ENCODE measurements at regions not wholly inside any gene's neighbourhood (a gene's known extent, or its start where the extent isn't known, plus 50 kb on each side); places are given as distances from the start of the nearest gene placed in this dataset.

GRCh38 chr22:48208894-48209293, 1446.4 kb downstream of the TBC1D22A start:
- H3K9me2 ChIP-seq (replicated peaks; ENCODE audit: low read depth, low read length), result no peaks in the 10 kb centered on the region
- H3K27me3 ChIP-seq (ENCODE audit: insufficient read depth, low read length, poor library complexity, severe bottlenecking), result no peaks in the 10 kb centered on the region
- H3K9ac ChIP-seq (ENCODE audit: low read depth, low read length, poor library complexity, severe bottlenecking), result no peak overlapping the region
- no peak overlapping the region for H3K4me3 ChIP-seq (ENCODE audit: low read length, poor library complexity, severe bottlenecking)
- TF ChIP-seq CTCF (conservative IDR thresholded peaks at IDR 0.05; ENCODE audit: low read length) (no peak), EZH2phosphoT487 (IDR thresholded peaks at IDR 0.05; ENCODE audit: borderline replicate concordance) (no peak)
- no peaks in the 10 kb centered on the region for H4K20me1 ChIP-seq (ENCODE audit: insufficient read depth, low read length, poor library complexity, severe bottlenecking)
- no peaks in the 10 kb centered on the region for H3K4me1 ChIP-seq (ENCODE audit: insufficient read depth, low read length, poor library complexity, severe bottlenecking)
- H3K4me2 ChIP-seq (ENCODE audit: low read depth, low read length, poor library complexity, severe bottlenecking), result no peak overlapping the region
- H3F3A ChIP-seq (ENCODE audit: low read depth), result no peaks in the 10 kb centered on the region
- H3K79me2 ChIP-seq (ENCODE audit: insufficient read depth, low read length), result no peaks in the 10 kb centered on the region
- H3K9me3 ChIP-seq (ENCODE audit: insufficient read depth, low read depth, low read length), result peaks cover 5% of the 10 kb centered on the region; the same call in 1 of the 2 replicates
- no peaks in the 10 kb centered on the region for H3K36me3 ChIP-seq (ENCODE audit: insufficient read depth, low read length)
- no peak overlapping the region for H2AFZ ChIP-seq (ENCODE audit: low read length)

- no peak overlapping the region for H2AFZ ChIP-seq (ENCODE audit: low read length)
- no peaks in the 10 kb centered on the region for H3K27me3 ChIP-seq (ENCODE audit: insufficient read depth, low read length, poor library complexity, severe bottlenecking)
- no peak overlapping the region for H3K4me3 ChIP-seq (ENCODE audit: low read length, poor library complexity, severe bottlenecking)
- no peak overlapping the region for H3K4me2 ChIP-seq (ENCODE audit: low read depth, low read length, poor library complexity, severe bottlenecking)
- no peaks in the 10 kb centered on the region for H3K9me2 ChIP-seq (replicated peaks; ENCODE audit: low read depth, low read length)
- no peak overlapping the region for H3K9ac ChIP-seq (ENCODE audit: low read depth, low read length, poor library complexity, severe bottlenecking)
- H3K79me2 ChIP-seq (ENCODE audit: insufficient read depth, low read length), result no peaks in the 10 kb centered on the region
- H3K36me3 ChIP-seq (ENCODE audit: insufficient read depth, low read length), result no peaks in the 10 kb centered on the region
- TF ChIP-seq EZH2phosphoT487 (IDR thresholded peaks at IDR 0.05; ENCODE audit: borderline replicate concordance) (no peak), CTCF (conservative IDR thresholded peaks at IDR 0.05; ENCODE audit: low read length) (no peak)
- no peaks in the 10 kb centered on the region for H4K20me1 ChIP-seq (ENCODE audit: insufficient read depth, low read length, poor library complexity, severe bottlenecking)
- no peaks in the 10 kb centered on the region for H3K4me1 ChIP-seq (ENCODE audit: insufficient read depth, low read length, poor library complexity, severe bottlenecking)
- peaks cover 5% of the 10 kb centered on the region; the same call in 1 of the 2 replicates for H3K9me3 ChIP-seq (ENCODE audit: insufficient read depth, low read depth, low read length)
- H3F3A ChIP-seq (ENCODE audit: low read depth), result no peaks in the 10 kb centered on the region
Observed at GRCh38 chr22:48207919-48208535, 1445.6 kb downstream of the TBC1D22A start.

- no peaks in the 10 kb centered on the region for H3K27me3 ChIP-seq (ENCODE audit: insufficient read depth, low read length, poor library complexity, severe bottlenecking)
- no peaks in the 10 kb centered on the region for H3K9me2 ChIP-seq (replicated peaks; ENCODE audit: low read depth, low read length)
Observed at GRCh38 chr22:48205790-48206189, 1443.3 kb downstream of the TBC1D22A start.

More at GRCh38 chr22:48205790-48206189, 1443.3 kb downstream of the TBC1D22A start:
- Histone ChIP-seq H3K4me1 (ENCODE audit: insufficient read depth, low read length, poor library complexity, severe bottlenecking) (no peaks in the 10 kb centered on the region), H3K36me3 (ENCODE audit: insufficient read depth, low read length) (no peaks in the 10 kb centered on the region), H3K9me3 (ENCODE audit: insufficient read depth, low read depth, low read length) (no peaks in the 10 kb centered on the region), H3K4me3 (ENCODE audit: low read length, poor library complexity, severe bottlenecking) (no peak overlapping the region), H3K79me2 (ENCODE audit: insufficient read depth, low read length) (no peaks in the 10 kb centered on the region), H3K4me2 (ENCODE audit: low read depth, low read length, poor library complexity, severe bottlenecking) (no peak overlapping the region), H3F3A (ENCODE audit: low read depth) (no peaks in the 10 kb centered on the region), H3K9ac (ENCODE audit: low read depth, low read length, poor library complexity, severe bottlenecking) (no peak overlapping the region), H2AFZ (ENCODE audit: low read length) (no peak overlapping the region), H4K20me1 (ENCODE audit: insufficient read depth, low read length, poor library complexity, severe bottlenecking) (no peaks in the 10 kb centered on the region)
- TF ChIP-seq CTCF (conservative IDR thresholded peaks at IDR 0.05; ENCODE audit: low read length) (no peak), EZH2phosphoT487 (IDR thresholded peaks at IDR 0.05; ENCODE audit: borderline replicate concordance) (no peak)
